Esophagus squamous epithelium (tissue), 5 donors: ENCODE measurements at regions not wholly inside any gene's neighbourhood (a gene's known extent, or its start where the extent isn't known, plus 50 kb on each side); places are given as distances from the start of the nearest gene placed in this dataset.

Source experiments
- DNase-seq: peaks from one replicate; lab custom pipeline; 2025; lab: John Stamatoyannopoulos, UW
- H3K27ac ChIP-seq, 4 donors: fragments of 200-600 bp; sonication (generic); one replicate each; pipeline ENCODE4 v1.5.1; 2016 to 2019; ENCODE audit warnings: mild to moderate bottlenecking in 1 of 4
- H3K27me3 ChIP-seq, 4 donors: fragments of 200-600 bp; sonication (generic); 1 replicate in 3 of 4; 2 replicates in 1 of 4; pipeline versions ENCODE4 v1.5.1 to v1.6.0; 2017 to 2021; ENCODE audit warnings: antibody characterized with exemption in 1 of 4
- H3K36me3 ChIP-seq, 3 donors: fragments of 200-600 bp; sonication (generic); one replicate each; pipeline ENCODE4 v1.5.1; 2016 to 2019
- H3K4me1 ChIP-seq, 3 donors: fragments of 200-600 bp; sonication (generic); one replicate each; pipeline ENCODE4 v1.5.1; 2017 to 2019
- H3K4me3 ChIP-seq, 4 donors: fragments of 200-600 bp; sonication (generic); 1 replicate in 3 of 4; 2 replicates in 1 of 4; pipeline ENCODE4 v1.5.1; 2016 to 2019; ENCODE audit warnings: mild to moderate bottlenecking in 2 of 4, moderate library complexity in 1 of 4
- H3K9me3 ChIP-seq, 3 donors: fragments of 200-600 bp; sonication (generic); one replicate each; pipeline ENCODE4 v1.5.1; 2016 to 2019
- POLR2A ChIP-seq, 4 donors: fragments of 450-650 bp; IDR thresholded peaks; one replicate each; pipeline ENCODE4 v1.6.1; 2017; ENCODE audit warnings: antibody characterized with exemption in 4 of 4, mild to moderate bottlenecking in 4 of 4, moderate library complexity in 3 of 4
- WGBS, 2 donors: methylation state at CpG; one replicate each; pipeline ENCODE4 v1.1.5; 2018; 5-methylcytosine and 5-hydroxymethylcytosine counted together
- intact Hi-C: fragments of 100-400 bp; cut with DNase I; formaldehyde crosslinking; loops from one replicate; pipeline ENCODE4 v1.15.0; 2022
- small RNA-seq, 4 donors: library from RNA; depleted of rRNA; stranded (forward); fragments of <200 nt; gene quantifications; one replicate each; pipeline ENCODE3, GENCODE V24; 2016
- TF ChIP-seq, protein P1 (sequence below), 6 experiments: fragments of 450-650 bp in 4 of 6; fragments of 200-600 bp in 2 of 6; sonication (generic) in 2 of 6; IDR thresholded peaks; one replicate each; pipeline ENCODE4 v1.5.1; 2016 to 2019; ENCODE audit warnings: antibody characterized with exemption in 6 of 6, mild to moderate bottlenecking in 4 of 6, moderate library complexity in 4 of 6
- donor health status: DM: yes; HTN: yes; CAD: no.

DNA sequence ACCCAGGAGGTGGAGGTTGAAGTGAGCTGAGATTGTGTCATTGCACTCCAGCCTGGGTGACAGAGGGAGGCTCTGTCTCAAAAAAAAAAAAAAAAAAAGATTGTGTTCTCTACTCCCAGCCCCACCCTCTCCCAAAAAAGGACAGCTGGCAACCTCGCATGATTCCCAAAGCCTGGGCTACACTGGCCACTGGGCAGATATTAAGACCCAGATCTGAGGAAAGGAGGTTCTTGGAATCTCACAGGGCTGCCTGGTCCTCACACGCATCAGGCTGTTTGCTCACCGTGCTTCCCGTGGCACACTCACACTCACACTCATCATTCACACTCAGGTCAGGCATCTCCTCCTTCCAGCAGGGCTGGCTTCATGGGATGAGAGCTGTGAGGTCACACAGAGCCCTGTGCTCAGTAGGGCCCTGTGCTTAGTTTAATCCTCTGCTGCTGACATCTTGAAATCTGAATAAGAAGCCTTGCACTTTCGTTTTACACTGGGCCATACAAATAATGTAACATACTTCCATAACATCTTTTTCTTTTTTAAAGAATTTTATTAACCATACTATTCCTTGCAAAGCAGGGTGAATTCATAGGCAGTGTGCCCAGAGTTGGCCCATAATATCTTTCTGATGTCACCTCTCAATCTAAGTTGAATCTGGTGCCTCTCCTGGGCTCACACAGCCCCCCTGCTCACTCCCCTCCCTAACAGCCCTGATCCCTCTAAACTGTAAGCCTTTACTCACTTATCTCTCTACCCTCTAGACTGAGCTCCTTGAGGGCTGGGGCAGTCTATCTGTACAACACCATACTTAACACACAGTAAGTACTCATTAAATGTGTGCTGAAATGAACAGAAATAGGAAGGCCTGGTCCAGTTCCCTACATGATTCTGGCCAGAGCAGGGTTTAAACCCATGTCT, 50.2 kb upstream of the C15orf39 start:
- Histone ChIP-seq H3K27me3 (no peaks in the 10 kb centered on the region), H3K27ac (peak overlapping the region in 1 of 4 donors; percentile 31), H3K4me1 (peaks cover 0 to 21% (median 0%) of the 10 kb centered on the region in 3 donors), H3K4me3 (no peak overlapping the region), H3K36me3 (no peaks in the 10 kb centered on the region), H3K9me3 (no peaks in the 10 kb centered on the region)
- 61 to 62% methylated on average over 5 of the region's 5 CpGs for WGBS, 2 donors
- no peak for DNase-seq
- no peak for TF ChIP-seq POLR2A (IDR thresholded peaks at IDR 0.05)
- TF ChIP-seq, protein P1, sequence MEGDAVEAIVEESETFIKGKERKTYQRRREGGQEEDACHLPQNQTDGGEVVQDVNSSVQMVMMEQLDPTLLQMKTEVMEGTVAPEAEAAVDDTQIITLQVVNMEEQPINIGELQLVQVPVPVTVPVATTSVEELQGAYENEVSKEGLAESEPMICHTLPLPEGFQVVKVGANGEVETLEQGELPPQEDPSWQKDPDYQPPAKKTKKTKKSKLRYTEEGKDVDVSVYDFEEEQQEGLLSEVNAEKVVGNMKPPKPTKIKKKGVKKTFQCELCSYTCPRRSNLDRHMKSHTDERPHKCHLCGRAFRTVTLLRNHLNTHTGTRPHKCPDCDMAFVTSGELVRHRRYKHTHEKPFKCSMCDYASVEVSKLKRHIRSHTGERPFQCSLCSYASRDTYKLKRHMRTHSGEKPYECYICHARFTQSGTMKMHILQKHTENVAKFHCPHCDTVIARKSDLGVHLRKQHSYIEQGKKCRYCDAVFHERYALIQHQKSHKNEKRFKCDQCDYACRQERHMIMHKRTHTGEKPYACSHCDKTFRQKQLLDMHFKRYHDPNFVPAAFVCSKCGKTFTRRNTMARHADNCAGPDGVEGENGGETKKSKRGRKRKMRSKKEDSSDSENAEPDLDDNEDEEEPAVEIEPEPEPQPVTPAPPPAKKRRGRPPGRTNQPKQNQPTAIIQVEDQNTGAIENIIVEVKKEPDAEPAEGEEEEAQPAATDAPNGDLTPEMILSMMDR (IDR thresholded peaks at IDR 0.05), result no peak
- intact Hi-C loops, result no loop called here

Small RNAs in the stretch of these regions (small RNA-seq; reads per million reads assigned to genes)
- gene RF00017 (0 reads per million in 4 donors), gene RF00601 (0 reads per million in 4 donors)
